Renal cortex interstitium (tissue), 11 donors: ENCODE measurements at regions not wholly inside any gene's neighbourhood (a gene's known extent, or its start where the extent isn't known, plus 50 kb on each side); places are given as distances from the start of the nearest gene placed in this dataset.
"Not testable (repeated sequence)": the region's sequence is repeated elsewhere in the genome, so short reads cannot be mapped to it uniquely, and the experiment has no call there.

Experiments
- DNase-seq, 11 donors: peaks; one replicate each; pipeline ENCODE4 v3.0.0-alpha.2; 2013; ENCODE audit warnings: low read depth in 9 of 11, low spot score in 4 of 11; ENCODE audit errors: extremely low read depth in 1 of 11

DNA sequence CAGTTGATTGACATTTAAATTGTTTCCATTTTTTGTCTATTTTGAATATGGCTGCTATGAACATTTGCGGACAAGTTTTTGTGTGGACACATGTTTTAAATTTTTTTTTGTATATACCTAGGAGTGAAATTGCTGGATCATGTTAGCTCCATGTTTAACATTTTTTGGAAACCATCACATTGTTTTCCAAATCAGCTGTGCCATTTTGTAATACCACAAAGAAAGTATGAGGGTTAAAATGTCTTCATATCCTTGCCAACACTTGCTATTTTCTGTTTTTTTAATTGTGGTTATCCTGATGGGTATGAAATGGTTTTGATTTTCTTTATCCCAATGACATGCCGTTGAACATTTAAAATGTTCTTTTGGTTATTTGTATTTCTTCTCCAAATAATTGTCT is 52.1 kb downstream of the CARTPT start:
- DNase-seq = no peak

DNA sequence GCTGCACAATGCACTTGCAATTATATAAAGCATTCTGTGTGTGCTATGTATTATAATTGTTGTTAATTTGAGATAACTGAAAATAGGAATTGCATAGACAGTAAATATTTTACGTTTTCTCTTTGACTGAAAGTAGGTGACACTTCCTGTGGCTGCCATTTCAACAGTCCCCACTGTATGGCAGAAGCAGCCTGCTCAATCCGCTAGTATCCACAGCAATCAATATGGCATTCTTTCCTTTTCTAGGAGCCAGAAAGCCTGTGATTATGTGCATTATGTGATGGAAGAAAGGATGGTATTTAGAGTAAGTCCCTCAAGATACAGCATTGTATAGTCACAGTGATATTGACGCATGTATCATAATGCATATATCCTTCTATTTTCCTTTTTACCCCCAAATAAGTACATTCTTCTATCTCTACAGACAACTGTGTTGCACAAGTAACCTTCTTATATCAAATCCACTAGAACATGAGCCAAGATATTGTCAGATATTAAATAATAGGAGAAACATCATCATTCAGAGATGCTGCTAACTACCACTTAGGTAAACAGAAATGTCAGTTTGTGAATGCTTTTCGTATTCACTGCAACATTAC is 59.7 kb downstream of the CARTPT start:
- peak in 3 of 11 donors; percentile 18 to 33 (median 19) for DNase-seq

DNA sequence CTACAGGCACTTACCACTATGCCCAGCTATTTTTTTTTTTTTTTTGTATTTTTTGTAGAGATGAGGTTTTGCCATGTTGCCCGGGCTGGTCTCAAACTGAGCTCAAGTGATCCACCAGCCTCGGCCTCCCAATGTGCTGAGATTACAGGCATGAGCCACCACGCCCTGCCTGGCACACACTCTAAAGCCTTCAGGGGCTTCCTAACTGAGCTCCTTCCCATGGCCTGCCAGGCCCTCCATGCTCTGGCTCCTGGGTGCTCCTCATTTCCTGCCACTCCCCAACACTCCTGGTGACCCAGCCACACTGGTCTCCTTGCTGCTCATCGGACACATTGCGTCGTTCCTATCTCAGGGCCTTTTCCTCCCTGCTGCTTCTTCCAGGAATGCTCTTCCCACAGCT is 61.5 kb downstream of the CARTPT start:
- no peak for DNase-seq

DNA sequence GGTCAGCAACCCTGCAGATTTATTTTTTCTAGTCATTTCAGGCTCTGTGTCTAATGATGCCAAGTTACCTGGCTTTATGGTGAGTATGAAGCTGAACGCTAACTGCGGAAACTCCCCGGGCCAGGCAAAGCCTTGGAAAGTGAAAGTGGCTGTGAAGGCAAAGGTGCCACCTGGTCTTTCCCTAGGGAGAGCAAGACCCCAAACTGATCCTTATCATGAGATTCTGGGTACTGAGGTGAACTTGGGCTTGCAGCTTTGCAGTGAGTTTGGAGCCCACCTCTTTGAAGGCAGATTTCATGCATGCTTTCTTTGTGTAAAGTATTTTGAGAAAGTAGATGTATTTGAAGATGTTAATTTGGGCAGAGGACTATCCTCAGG is 63.3 kb downstream of the CARTPT start:
- DNase-seq = no peak

DNA sequence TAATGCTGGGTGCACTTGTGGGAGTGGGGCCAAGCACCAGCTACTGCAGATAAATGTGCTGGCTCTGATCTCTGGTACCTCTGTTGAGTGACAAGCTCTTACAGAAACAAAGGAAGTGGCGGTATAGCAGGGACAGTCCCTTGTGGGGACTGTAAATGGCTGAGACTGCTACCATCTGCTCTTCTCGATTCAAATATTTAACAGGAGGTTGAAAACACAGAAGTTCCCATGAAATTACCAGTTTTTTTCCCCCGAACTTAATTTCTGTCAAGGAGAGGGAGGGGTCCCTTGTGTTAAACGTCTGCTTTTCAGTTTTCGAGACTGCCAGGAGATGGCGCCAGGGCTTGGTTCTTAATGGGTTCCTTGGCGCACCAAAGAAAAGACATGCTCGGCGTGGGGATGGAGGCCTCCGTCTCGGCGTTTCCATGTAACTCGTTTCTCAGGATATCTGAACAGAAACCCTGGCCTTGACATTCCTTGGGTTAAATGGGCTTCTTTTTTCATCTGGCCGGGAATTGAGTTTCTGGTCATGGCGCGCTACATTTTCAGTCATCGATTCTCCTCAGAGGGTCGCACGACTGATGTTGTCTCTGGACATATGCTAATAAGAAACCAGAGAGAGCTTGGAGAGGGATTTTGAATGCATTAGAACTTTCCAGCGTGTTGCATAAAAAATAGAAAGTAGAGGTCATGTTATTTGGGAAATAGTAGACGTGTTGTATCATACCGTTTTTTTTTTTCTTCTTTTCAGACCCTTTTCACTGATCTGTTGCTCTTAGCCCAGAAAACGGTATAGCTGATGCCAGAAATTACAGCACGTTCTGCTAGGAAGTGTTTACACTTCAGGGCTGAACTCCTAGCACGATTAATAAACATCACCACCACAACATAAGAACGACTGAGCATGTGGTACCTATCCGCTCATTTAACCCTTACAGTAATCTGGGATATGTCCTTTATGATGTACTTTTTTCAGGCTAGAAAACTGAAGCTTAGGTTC is 64.0 kb downstream of the CARTPT start:
- peak; percentile 46 to 79 (median 68) for DNase-seq

DNA sequence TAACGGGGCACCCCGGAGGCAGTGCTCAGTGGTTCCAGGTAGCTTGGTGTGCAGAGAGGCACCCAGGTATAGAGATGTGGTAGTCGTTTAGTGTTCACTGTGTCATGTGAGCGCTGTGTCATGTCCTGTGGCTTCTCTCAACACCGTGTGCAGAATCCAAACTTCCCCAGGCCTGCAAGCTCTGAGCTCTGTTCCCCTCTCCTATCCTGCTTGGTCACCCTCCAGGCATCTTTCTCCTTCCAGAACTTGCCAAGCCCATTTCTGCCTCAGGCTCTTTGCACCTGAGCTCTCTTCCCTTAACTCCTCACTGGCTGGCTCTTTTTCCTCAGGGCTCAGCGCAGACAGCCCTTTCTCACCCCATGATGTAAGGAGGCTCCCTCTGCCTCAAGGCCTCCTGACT is 64.8 kb downstream of the CARTPT start:
- DNase-seq = no peak

DNA sequence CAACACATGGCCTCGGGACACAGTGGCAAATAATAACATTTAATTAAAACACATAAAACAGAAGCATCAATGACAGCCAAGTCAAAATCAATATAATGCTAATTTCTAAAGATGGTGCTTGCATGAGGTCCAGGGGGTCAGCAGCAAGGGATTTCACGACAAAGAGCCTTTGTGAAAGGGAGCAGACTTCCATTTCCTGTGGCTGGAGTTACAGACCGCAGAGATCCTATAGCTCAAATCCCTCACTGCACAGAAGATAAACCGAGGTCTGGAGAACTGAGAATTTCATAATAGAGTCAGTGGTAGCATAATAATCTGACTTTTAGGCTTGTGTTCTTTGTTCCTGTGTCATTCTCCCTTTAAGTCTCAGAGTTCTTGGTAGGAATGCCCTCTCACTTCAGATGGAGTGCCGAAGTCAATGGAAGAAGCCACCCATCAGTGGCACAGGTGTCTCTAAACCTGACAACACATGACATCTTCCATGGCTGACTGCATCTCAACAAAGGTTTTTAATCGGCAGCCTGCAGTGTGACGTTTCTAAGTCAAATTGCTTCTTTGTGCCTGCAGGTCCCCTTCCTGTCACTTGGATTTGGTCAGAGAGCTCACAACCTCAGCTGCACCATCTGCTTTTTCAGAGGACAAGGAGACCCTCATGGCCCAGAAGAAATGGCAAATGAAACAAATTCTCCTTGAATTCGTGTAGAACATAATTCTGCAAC is 67.4 kb downstream of the CARTPT start:
- DNase-seq = no peak

DNA sequence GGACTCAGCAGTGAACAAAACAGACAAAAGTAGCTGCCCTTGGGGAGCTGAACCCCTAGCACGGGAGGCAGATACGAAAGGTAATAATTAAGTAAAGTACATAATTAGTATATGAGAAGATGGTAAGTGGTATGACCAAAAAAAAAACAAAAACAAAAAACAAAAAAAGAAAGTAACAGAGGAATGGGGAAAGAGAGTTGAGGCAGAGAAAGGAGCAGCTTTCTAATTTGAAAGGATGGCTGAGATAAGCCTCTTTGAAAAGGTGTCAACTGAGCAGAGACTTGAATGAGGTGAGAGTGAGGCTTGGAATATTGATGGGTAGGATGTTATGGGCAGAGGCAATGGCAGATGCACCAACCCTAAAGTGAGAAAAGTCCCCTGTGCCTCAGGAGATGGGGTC is 69.7 kb downstream of the CARTPT start:
- no peak for DNase-seq

DNA sequence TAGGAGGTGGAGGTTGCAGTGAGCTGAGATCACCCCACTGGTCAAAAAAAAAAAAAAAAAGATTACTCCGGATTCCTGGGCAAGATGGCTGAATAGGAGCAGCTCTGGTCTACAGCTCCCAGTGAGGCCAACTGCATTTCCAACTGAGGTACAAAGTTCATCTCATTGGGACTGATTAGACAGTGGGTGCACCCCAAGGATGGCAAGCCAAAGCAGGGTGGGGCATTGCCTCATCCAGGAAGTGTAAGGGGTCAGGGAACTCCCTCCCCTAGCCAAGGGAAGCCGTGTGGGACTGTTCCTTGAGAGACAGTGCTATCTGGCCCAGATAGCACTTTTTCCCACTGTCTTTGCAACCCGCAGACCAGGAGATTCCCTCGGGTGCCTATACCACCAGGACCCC is 70.7 kb downstream of the CARTPT start:
- DNase-seq = no peak

DNA sequence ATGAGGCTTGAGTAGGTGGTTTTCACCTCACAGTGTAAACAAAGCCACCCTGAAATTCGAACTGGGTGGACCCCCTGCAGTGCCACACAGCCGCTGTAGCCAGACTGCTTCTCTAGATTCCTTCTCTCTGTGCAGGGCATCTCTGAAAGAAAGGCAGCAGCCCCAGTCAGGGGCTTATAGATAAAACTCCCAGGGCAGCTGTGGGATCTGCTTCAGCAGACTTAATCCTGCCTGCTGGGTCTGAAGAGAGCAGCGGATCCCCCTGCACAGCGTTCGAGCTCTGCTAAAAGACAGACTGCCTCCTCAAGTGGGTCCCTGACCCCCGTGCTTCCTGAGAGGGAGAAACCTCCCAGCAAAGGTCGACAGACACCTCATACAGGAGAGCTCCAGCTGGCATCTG is 71.4 kb downstream of the CARTPT start:
- no peak for DNase-seq

DNA sequence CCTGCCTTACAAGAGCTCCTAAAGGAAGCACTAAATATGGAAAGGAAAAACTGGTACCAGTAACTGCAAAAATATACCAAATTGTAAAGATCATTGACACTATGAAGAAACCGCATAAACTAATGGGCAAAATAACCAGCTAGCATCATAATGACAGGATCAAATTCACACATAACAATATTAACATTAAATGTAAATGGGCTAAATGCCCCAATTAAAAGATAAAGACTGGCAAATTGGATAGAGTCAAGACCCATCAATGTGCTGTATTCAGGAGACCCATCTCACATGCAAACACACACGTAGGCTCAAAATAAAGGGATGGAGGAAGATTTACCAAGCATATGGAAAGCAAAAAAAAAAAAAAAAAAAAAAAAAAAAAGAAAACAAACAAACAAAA is 73.0 kb downstream of the CARTPT start:
- not testable (repeated sequence) for DNase-seq

DNA sequence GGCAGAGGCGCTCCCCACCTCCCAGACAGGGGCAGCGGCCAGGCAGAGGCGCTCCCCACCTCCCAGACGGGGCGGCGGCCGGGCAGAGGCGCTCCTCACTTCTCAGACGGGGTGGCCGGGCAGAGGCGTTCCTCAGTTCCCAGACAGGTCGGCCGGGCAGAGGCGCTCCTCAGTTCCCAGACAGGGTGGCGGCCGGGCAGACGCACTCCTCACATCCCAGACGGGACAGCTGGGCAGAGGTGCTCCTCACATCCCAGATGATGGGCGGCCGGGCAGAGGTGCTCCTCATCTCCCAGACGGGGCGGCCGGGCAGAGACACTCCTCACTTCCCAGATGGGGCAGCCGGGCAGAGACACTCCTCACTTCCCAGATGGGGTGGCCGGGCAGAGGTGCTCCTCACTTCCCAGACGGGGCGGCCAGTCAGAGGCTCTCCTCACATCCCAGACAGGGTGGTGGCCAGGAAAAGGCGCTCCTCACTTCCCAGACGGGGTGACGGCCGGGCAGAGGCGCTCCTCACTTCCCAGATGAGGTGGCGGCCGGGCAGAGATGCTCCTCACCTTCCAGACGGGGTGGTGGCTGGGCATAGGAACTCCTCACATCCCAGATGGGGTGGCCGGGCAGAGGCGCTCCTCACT is 75.1 kb downstream of the CARTPT start:
- no peak for DNase-seq

DNA sequence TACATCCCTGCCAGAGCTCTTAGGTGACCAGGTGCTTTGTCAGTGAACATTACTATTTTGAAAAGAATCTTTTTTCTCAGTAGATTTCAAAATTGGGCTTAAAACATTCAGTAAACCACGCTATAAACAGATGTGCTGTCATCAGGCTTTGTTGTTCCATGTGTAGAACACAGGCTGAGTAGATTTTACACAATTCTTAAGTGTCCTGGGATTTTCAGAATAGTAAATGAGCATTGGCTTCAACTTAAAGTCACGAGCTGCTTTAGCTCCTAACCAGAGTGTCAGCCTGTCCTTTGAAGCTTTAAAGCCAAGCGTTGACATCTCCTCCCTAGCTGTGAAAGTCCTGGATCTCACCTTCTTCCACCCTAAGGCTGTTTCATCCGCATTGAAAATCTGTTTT is 83.6 kb downstream of the CARTPT start:
- DNase-seq = no peak

DNA sequence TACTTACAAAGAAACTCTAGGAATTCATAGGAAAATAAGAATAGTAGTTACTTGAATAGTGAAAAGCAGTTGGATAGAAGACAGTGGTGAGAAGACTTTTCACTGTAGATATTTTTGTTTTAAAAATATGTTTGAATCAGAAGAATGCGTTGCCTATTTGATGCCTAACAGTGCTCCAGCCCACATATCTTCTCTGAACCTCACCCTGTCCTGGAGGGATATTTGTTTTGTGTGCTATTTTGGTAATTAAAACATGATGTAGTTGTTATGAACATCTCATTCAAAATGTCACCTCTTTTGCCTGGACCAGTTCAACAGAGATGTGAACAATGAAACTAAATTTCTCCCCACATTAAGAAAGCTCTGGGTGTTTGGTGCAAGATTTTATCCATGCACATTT is 87.6 kb downstream of the CARTPT start:
- DNase-seq = no peak

DNA sequence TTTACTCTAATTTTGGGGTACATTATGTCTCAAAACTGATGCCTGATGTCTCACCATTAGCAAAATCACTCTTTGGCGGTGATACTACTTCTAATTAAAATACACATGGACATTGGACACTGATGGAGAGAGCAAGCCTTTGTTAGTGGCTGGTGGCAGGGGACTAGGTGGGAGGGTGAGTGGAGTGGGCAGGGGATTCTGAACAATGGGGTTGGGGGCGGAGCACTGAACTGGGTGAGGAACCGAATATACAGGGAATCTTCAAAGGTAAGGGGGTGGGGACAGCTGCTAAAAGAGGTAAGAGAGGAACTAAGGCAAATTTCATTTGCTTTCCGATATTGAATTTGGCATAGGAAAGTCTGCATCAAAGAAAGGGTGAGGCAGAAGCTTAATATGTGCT is 88.8 kb downstream of the CARTPT start:
- no peak for DNase-seq

DNA sequence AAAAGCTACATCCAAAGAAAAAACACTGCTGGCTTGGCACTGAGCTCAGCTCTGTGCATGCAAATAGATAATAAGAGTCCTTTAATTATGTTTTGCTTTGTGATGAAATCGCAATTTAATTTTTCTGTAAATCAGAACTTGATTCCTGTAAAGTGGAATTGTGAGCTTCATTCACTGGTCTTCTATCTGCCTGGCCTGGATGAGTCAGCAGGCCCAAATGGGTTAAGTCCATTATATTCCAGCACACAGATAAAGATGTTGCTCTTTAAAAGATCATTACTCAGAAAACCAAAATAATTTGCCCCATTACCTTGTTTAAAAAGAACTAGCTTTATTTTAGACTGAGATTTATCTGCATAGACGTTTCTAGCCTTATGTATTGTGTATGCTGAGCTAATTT is 90.4 kb downstream of the CARTPT start:
- DNase-seq = no peak

DNA sequence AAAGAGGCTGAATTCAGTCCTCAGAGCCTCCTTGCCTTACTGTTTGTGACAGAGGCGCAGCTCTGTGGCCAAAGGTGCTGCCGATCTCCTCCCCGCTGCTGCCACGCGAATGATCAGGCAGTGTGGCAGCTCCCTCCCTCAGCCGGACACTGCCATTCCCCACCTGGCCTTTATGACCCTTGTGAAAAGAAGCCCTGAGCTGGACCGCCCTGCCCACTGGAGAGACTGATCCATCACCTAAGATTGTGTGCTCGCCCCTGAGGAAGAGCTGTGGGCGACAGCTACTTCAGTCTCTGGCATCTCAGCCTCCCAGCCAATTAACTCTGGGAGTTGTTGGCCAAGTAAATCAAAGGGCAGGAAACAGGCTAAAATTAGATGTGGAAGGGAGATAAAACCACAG is 90.9 kb downstream of the CARTPT start:
- DNase-seq = no peak

DNA sequence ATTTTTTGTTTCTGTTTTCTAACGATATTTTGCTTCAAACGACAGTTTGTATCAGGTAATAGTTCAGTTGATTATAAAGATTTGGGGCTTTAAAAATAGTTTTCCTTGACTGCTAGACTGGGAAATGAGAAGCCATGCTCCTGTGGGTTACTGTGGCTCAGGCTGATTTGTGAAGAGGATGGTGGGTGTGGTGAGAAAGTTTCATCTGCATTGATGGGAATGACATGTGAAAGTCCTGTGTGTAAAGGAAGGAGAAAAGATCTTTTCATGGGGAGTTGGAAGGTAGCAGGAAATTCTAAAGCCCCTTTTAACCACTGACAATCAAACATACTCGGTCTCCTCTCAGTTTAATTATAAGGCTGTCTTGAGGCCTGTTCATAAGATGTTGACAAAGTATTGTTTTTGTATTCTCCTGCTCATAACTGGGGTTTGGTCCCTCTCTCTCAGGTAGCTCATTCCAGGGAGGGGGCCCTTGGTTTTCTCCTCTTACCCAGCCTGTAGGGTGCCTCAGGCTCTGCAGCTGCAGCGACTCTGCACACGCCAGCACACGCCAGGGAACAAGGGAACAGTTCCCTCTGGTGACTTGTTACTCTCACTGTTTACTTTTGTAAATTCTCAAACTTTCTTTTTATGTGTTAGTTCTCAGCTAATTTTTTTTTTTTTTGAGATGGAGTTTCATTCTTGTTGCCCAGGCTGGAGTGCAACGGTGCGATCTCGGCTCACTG is 91.6 kb downstream of the CARTPT start:
- DNase-seq = no peak

DNA sequence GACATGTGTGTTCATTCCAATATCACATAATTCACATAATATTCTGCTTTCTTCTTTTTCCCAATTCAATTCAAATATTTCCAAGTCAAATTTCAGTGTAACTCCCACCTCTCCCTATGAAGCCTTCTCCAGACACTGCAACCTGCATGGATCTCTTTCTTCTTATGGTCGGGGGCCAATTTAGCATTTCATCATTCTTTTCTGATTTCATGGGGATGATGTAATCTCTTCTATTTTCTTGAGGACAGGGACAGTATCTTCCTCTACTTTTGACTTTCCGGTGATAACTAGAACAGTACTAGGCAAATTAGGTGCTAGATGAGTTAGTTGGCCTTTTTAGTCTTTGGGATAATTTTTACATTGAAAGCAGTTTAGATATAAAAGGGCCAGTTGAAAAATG is 92.7 kb downstream of the CARTPT start:
- DNase-seq = no peak
